Lower leg skin (tissue), 4 donors: ENCODE measurements at regions not wholly inside any gene's neighbourhood (a gene's known extent, or its start where the extent isn't known, plus 50 kb on each side); places are given as distances from the start of the nearest gene placed in this dataset.

Source experiments
- DNase-seq, 2 donors: peaks; one replicate each; pipeline ENCODE4 v3.0.0-alpha.2; 2019; ENCODE audit warnings: low spot score in 2 of 2
- H3K4me3 ChIP-seq: fragments of 200-600 bp; sonication (generic); 2 replicates; pipeline ENCODE4 v1.5.1; 2017; ENCODE audit warnings: mild to moderate bottlenecking, low read depth; ENCODE audit not compliant: poor library complexity, severe bottlenecking
- POLR2A ChIP-seq, 2 donors: fragments of 450-650 bp; IDR thresholded peaks; one replicate each; pipeline ENCODE4 v1.6.1; 2016 to 2017; ENCODE audit warnings: antibody characterized with exemption in 2 of 2, mild to moderate bottlenecking in 1 of 2, moderate library complexity in 1 of 2
- WGBS, 2 donors: methylation state at CpG; one replicate each; pipeline ENCODE4 v1.1.5; 2018; 5-methylcytosine and 5-hydroxymethylcytosine counted together
- intact Hi-C: fragments of 100-400 bp; cut with DNase I; formaldehyde crosslinking; loops from one replicate; pipeline ENCODE4 v1.15.0; 2023; ENCODE audit warnings: low total_unique reads
- TF ChIP-seq, protein P1 (sequence below), 3 donors: fragments of 450-650 bp; IDR thresholded peaks; one replicate each; pipeline ENCODE4 v1.5.1; 2016; ENCODE audit warnings: antibody characterized with exemption in 3 of 3, mild to moderate bottlenecking in 3 of 3, moderate library complexity in 2 of 3

DNA sequence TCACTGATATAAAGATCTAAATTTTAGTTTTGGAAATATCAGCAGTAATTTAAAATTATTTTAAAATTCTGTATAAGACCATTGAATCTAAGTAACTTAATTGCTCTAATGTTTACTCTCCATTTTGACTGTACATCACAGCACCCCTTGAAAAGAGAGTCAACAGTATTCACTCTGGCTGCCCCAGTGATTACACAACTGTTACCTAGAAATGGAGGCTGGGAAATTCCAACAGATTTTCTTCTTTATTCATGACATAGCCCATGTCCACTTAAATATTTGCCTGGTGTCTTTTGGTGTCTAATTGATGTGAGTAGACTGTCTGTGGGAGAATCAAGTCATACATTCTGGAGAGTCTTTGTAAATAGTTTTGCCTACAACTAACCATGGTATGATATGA lies 301.8 kb upstream of the CDH6 start:
- TF ChIP-seq POLR2A (IDR thresholded peaks at IDR 0.05): no peak
- TF ChIP-seq, protein P1, sequence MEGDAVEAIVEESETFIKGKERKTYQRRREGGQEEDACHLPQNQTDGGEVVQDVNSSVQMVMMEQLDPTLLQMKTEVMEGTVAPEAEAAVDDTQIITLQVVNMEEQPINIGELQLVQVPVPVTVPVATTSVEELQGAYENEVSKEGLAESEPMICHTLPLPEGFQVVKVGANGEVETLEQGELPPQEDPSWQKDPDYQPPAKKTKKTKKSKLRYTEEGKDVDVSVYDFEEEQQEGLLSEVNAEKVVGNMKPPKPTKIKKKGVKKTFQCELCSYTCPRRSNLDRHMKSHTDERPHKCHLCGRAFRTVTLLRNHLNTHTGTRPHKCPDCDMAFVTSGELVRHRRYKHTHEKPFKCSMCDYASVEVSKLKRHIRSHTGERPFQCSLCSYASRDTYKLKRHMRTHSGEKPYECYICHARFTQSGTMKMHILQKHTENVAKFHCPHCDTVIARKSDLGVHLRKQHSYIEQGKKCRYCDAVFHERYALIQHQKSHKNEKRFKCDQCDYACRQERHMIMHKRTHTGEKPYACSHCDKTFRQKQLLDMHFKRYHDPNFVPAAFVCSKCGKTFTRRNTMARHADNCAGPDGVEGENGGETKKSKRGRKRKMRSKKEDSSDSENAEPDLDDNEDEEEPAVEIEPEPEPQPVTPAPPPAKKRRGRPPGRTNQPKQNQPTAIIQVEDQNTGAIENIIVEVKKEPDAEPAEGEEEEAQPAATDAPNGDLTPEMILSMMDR (IDR thresholded peaks at IDR 0.05): no peak
- intact Hi-C loops: no loop called here
- no peak for DNase-seq
- H3K4me3 ChIP-seq: no peak overlapping the region

DNA sequence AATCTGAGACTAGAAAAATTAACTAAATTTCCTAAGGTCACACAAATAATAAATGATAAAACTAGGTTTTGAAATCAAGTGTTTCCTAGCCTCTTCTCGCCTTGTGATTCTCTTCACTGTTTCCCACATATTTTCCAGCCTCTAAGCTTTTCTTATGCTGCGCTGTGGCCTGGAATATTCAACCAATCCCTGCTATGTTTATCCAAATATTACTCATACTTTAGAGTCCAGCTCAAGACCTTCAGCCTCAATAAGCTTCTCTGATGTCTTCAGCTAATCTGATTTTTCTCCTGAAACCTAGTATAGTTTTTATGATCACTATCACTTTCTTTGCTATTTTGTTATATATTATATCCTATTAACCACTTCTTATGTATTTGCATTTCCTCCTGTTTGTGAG lies 303.1 kb upstream of the CDH6 start:
- no peak for DNase-seq
- 41 to 62% methylated on average over 2 of the region's 2 CpGs for WGBS, 2 donors
- TF ChIP-seq POLR2A (IDR thresholded peaks at IDR 0.05): no peak
- TF ChIP-seq, protein P1 (IDR thresholded peaks at IDR 0.05): no peak
- H3K4me3 ChIP-seq: no peak overlapping the region
- intact Hi-C loops: no loop called here

DNA sequence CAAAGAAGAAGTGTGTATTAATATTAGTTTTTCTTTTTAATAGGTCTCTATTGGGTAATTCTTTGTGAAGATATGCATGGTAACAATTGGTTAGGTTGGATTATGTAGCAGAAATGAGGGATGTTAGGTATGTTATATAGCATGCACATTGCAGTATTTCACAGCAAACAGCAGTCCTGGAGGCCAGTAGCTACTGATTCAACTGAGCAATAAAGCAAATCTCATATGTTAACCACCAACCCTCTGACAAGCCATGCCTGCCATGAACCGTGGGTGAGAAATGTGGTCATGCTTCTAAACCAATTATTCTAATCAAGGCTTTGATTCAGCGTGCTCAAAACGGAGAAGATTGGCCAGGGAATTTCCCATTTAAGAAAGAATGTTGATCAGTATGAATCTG lies 313.0 kb upstream of the CDH6 start:
- intact Hi-C loops: no loop called here
- WGBS, 2 donors: 45 to 47% methylated on average over 3 of the region's 3 CpGs
- DNase-seq: no peak
- no peak for TF ChIP-seq POLR2A (IDR thresholded peaks at IDR 0.05)
- TF ChIP-seq, protein P1 (IDR thresholded peaks at IDR 0.05): no peak
- no peak overlapping the region for H3K4me3 ChIP-seq

DNA sequence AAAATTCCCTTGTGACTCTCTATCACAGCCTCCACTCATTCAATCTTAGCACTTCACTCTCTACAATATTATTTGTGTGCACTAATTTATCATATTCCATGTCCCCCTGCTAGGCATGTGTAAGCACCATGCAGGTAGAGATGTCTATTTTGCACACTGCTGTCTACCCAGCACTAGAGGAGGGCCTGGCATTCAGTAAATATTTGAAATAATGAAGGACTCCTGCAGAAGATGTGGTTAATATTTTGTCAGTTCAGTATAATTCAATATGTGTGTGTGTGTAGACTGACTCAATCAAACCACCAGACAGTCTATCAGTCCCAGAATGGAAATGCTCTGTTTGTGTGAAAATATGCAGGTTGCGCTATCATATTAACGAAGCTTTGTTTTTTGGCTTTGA lies 313.6 kb upstream of the CDH6 start:
- intact Hi-C loops: no loop called here
- no peak for DNase-seq
- TF ChIP-seq POLR2A (IDR thresholded peaks at IDR 0.05): no peak
- TF ChIP-seq, protein P1 (IDR thresholded peaks at IDR 0.05): no peak
- no peak overlapping the region for H3K4me3 ChIP-seq
- WGBS, 2 donors: 92 to 95% methylated on average over 2 of the region's 2 CpGs

DNA sequence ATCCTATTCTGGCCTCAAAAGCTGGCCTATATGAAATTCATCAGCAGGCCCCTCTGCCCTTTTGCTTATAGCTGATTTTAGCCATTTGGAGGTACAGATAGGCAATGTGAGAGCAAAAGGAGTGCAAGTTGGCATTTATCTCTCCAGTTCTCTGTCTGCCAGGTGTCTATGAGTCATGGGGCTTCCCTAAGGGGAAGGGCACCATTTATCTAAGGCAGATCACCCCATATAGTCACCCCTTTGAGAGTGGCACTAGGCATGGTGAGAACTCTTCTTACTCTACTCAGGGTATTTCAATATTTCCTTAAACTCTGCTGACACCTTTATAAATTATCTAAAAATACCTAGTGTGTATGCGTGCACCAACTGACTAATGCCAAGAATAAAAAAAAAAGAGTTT lies 314.7 kb upstream of the CDH6 start:
- H3K4me3 ChIP-seq: no peak overlapping the region
- 74 to 86% methylated on average over 1 of the region's 1 CpG for WGBS, 2 donors
- intact Hi-C loops: no loop called here
- TF ChIP-seq, protein P1 (IDR thresholded peaks at IDR 0.05): no peak
- TF ChIP-seq POLR2A (IDR thresholded peaks at IDR 0.05): no peak
- no peak for DNase-seq

DNA sequence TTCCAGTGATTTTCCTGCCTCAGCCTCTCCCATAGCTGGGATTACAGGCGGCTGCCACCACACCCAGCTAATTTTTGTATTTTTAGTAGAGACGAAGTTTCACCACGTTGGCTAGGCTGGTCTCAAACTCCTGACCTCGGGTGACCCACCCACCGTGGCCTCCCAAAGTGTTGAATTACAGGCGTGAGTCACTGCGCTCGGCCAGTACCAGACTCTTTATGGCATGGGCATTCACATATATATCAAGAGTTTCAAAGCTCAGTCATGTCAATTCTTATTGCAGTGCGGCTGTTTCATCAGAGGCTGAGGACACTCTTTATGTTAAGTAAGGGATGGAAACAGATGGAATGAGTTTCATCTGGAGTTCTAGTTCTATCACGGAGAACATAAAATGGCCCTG lies 315.2 kb upstream of the CDH6 start:
- H3K4me3 ChIP-seq: no peak overlapping the region
- intact Hi-C loops: no loop called here
- 75 to 90% methylated on average over 10 of the region's 10 CpGs for WGBS, 2 donors
- TF ChIP-seq, protein P1 (IDR thresholded peaks at IDR 0.05): no peak
- no peak for TF ChIP-seq POLR2A (IDR thresholded peaks at IDR 0.05)
- DNase-seq: no peak
